ENCODE measurements at regions not wholly inside any gene's neighbourhood (a gene's known extent, or its start where the extent isn't known, plus 50 kb on each side); places are given as distances from the start of the nearest gene placed in this dataset.

GRCh38 chr11:70501933-70502540, 103.7 kb downstream of the CTTN start:
- TF ChIP-seq CTCF (IDR thresholded peaks at IDR 0.05; ENCODE audit: poor library complexity) = no peak
- TF ChIP-seq EZH2 (IDR thresholded peaks at IDR 0.05; ENCODE audit: borderline replicate concordance) = no peak
